Tibial nerve (tissue), 4 donors: ENCODE measurements at regions not wholly inside any gene's neighbourhood (a gene's known extent, or its start where the extent isn't known, plus 50 kb on each side); places are given as distances from the start of the nearest gene placed in this dataset.

Experiments used
- CTCF ChIP-seq, 5 experiments: fragments of 200-600 bp in 3 of 5; fragments of 450-650 bp in 2 of 5; sonication (generic) in 3 of 5; IDR thresholded peaks; one replicate each; pipeline ENCODE4 v1.5.1; 2016 to 2019; ENCODE audit warnings: antibody characterized with exemption in 5 of 5, mild to moderate bottlenecking in 3 of 5, moderate library complexity in 2 of 5
- EP300 ChIP-seq, 2 donors: sonication (generic); formaldehyde crosslinking; IDR thresholded peaks; one replicate each; pipeline ENCODE4 v1.6.1; 2017; ENCODE audit warnings: antibody characterized with exemption in 2 of 2, mild to moderate bottlenecking in 1 of 2

DNA sequence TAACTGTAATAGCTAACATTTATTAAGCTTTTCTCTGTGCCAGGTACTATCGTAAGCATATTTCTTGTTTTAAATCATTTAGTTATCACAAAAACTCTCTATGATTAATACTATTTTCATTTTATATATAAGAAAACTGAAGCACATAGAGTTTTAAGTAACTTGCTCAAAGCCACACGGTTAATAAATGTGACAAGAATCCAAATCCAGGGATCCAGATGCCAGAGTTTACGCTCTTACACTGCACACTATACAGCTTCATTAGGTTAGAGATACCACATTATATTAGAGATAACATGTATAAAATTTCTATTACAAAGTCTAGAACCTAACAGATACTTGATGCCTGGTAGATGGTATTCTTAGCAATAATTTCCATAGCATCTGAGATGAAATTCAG, 265.2 kb downstream of the SHOX2 start:
- TF ChIP-seq CTCF (IDR thresholded peaks at IDR 0.05) = no peak
- TF ChIP-seq EP300 (IDR thresholded peaks at IDR 0.05) = no peak
